K562 (cell line): ENCODE measurements at regions not wholly inside any gene's neighbourhood (a gene's known extent, or its start where the extent isn't known, plus 50 kb on each side); places are given as distances from the start of the nearest gene placed in this dataset.

Source experiments
- ATAC-seq: fragments of 200-7000 bp; cut with Tn5 transposase; 3 replicates; pipeline ENCODE4 v1.9.1; 2020; ENCODE audit warnings: moderate library complexity
- BruUV-seq: library from RNA; stranded (reverse); fragments of 400-500 nt; replicated peaks from 2 replicates; lab custom pipeline; 2021; lab: Mats Ljungman, UMichigan
- CTCF ChIA-PET: fragments of 300-600 bp; formaldehyde crosslinking; extraction: SDS; loops from one replicate; lab custom pipeline; 2021; ENCODE audit warnings: low intra/inter-chr PET ratio; lab: Yijun Ruan, JAX
- POLR2A ChIA-PET: fragments of 300-600, 350-650 bp; sonication (Branson Sonifier 250); formaldehyde crosslinking; extraction: SDS; loops from one replicate; lab custom pipeline; 2021; ENCODE audit warnings: antibody characterized with exemption, inconsistent platforms; lab: Yijun Ruan, JAX
- DNase-seq, 4 experiments: peaks; one replicate each; pipeline versions ENCODE4 v3.0.0 to v3.0.0-alpha.2; 2011 to 2018; ENCODE audit warnings: low spot score in 3 of 4, mixed read lengths in 3 of 4; ENCODE audit errors: extremely low read depth in 1 of 4
- FAIRE-seq: peaks from 2 replicates; lab custom pipeline; 2011; peaks lifted over from hg19 to GRCh38; lab: Jason Lieb, UNC
- H2AFZ ChIP-seq: 2 replicates; pipeline ENCODE4 v1.6.0; 2011; ENCODE audit warnings: low read depth, low read length, control low read depth, inconsistent platforms
- H3K27ac ChIP-seq: fragments of 200-600 bp; 3 replicates; pipeline ENCODE4 v1.8.0; 2011; ENCODE audit warnings: low read depth, mild to moderate bottlenecking, control low read depth, inconsistent platforms, low read length, moderate library complexity, mixed read lengths; ENCODE audit errors: extremely low read depth
- H3K27me3 ChIP-seq, 2 experiments: fragments of 300-600 bp in 1 of 2; 2 replicates in 1 of 2; 3 replicates in 1 of 2; pipeline versions ENCODE4 v1.6.0 to v1.8.0; 2011; ENCODE audit warnings: inconsistent platforms in 2 of 2, low read length in 2 of 2, mild to moderate bottlenecking in 1 of 2, mixed read lengths in 1 of 2, moderate library complexity in 1 of 2; ENCODE audit not compliant: control insufficient read depth in 2 of 2, insufficient read depth in 2 of 2
- H3K36me3 ChIP-seq: fragments of 300-600 bp; 3 replicates; pipeline ENCODE4 v1.8.0; 2011; ENCODE audit warnings: mild to moderate bottlenecking, low read length, inconsistent platforms; ENCODE audit not compliant: control insufficient read depth, insufficient read depth
- H3K4me1 ChIP-seq, 2 experiments: fragments of 200-600 bp in 1 of 2; replicated peaks in 1 of 2; 2 replicates in 1 of 2; 3 replicates in 1 of 2; pipeline versions ENCODE4 v1.5.1 to v1.8.0; 2011; ENCODE audit warnings: inconsistent platforms in 2 of 2, low read length in 2 of 2, mild to moderate bottlenecking in 1 of 2, mixed read lengths in 1 of 2, moderate library complexity in 1 of 2; ENCODE audit not compliant: control insufficient read depth in 2 of 2, insufficient read depth in 2 of 2
- H3K4me2 ChIP-seq: 2 replicates; pipeline ENCODE4 v1.6.1; 2011; ENCODE audit warnings: low read length, control low read depth, inconsistent platforms, mixed read lengths; ENCODE audit not compliant: insufficient read depth
- H3K4me3 ChIP-seq: fragments of 200-600 bp; sonication (generic), shearing (Covaris generic); 2 replicates; pipeline ENCODE4 v1.5.1; 2016; ENCODE audit warnings: control low read depth, inconsistent platforms
- H3K79me2 ChIP-seq: fragments of 200-600 bp; 3 replicates; pipeline ENCODE4 v1.8.0; 2011; ENCODE audit warnings: low read length, inconsistent platforms; ENCODE audit not compliant: control insufficient read depth, insufficient read depth
- H3K9ac ChIP-seq, 2 experiments: 2 replicates each; pipeline versions ENCODE4 v1.6.0 to v1.6.1; 2011; ENCODE audit warnings: low read depth in 2 of 2, low read length in 2 of 2, control low read depth in 1 of 2, inconsistent platforms in 1 of 2, mild to moderate bottlenecking in 1 of 2, mixed read lengths in 1 of 2; ENCODE audit not compliant: insufficient read depth in 1 of 2
- H3K9me1 ChIP-seq: one replicate; pipeline ENCODE4 v1.6.0; 2011; ENCODE audit warnings: inconsistent platforms, mild to moderate bottlenecking, low read length, moderate library complexity; ENCODE audit not compliant: control insufficient read depth, insufficient read depth
- H3K9me3 ChIP-seq: replicated peaks from 2 replicates; pipeline ENCODE4 v1.5.1; 2011; ENCODE audit warnings: low read depth, low read length, inconsistent platforms; ENCODE audit not compliant: control insufficient read depth, insufficient read depth
- H4K20me1 ChIP-seq: replicated peaks from 2 replicates; pipeline ENCODE4 v1.6.1; 2011; ENCODE audit warnings: low read length, inconsistent platforms, mixed read lengths; ENCODE audit not compliant: control insufficient read depth, insufficient read depth
- ARNT ChIP-seq, 2 experiments: fragments of 450-650 bp; IDR thresholded peaks; 2 replicates each; pipeline ENCODE4 v1.6.1; 2016; ENCODE audit warnings: mild to moderate bottlenecking in 1 of 2
- CREM ChIP-seq: IDR thresholded peaks from 2 replicates; pipeline ENCODE4 v1.6.1; 2014; ENCODE audit warnings: antibody characterized with exemption, low read depth
- E2F6 ChIP-seq, 2 experiments: IDR thresholded peaks; 2 replicates each; pipeline ENCODE4 v1.6.1; 2011; ENCODE audit warnings: borderline replicate concordance in 1 of 2, control low read depth in 1 of 2, low read depth in 1 of 2, low read length in 1 of 2, mild to moderate bottlenecking in 1 of 2, mixed read lengths in 1 of 2, moderate library complexity in 1 of 2; ENCODE audit not compliant: insufficient read depth in 1 of 2, insufficient read length in 1 of 2, poor library complexity in 1 of 2, severe bottlenecking in 1 of 2; ENCODE audit errors: extremely low read depth in 1 of 2
- HDAC2 ChIP-seq: fragments of 450-650 bp; IDR thresholded peaks from 2 replicates; pipeline ENCODE4 v1.6.1; 2016; ENCODE audit warnings: mild to moderate bottlenecking
- LARP7 ChIP-seq: fragments of 450-650 bp; IDR thresholded peaks from 2 replicates; pipeline ENCODE4 v1.6.1; 2016
- MECOM ChIP-seq: fragments of 250-450 bp; sonication (Bioruptor Pico); IDR thresholded peaks from 2 replicates; pipeline ENCODE4 v1.8.0; 2022; ENCODE audit warnings: inconsistent platforms
- NBN ChIP-seq: fragments of 450-650 bp; IDR thresholded peaks from 2 replicates; pipeline ENCODE4 v1.6.1; 2016; ENCODE audit warnings: low read depth, mild to moderate bottlenecking
- NCOA2 ChIP-seq, 2 experiments: fragments of 450-650 bp; IDR thresholded peaks; 2 replicates each; pipeline ENCODE4 v1.6.1; 2018; ENCODE audit warnings: mild to moderate bottlenecking in 2 of 2, moderate library complexity in 1 of 2; ENCODE audit not compliant: partially characterized antibody in 2 of 2
- NFE2 ChIP-seq: IDR thresholded peaks from 2 replicates; pipeline ENCODE4 v1.6.1; 2014; ENCODE audit warnings: antibody characterized with exemption, low read depth
- NRF1 ChIP-seq, 2 experiments: fragments of 450-650 bp; IDR thresholded peaks in 1 of 2; conservative IDR thresholded peaks in 1 of 2; 2 replicates each; pipeline ENCODE4 v1.6.1; 2014; ENCODE audit warnings: mild to moderate bottlenecking in 2 of 2
- PKNOX1 ChIP-seq: fragments of 450-650 bp; IDR thresholded peaks from 2 replicates; pipeline ENCODE4 v1.6.1; 2016
- RCOR1 ChIP-seq, 2 experiments: IDR thresholded peaks; 2 replicates each; pipeline ENCODE4 v1.6.1; 2012; ENCODE audit warnings: low read depth in 2 of 2, low read length in 2 of 2, borderline replicate concordance in 1 of 2, improper control_type of control experiment in 1 of 2
- TEAD1 ChIP-seq, 2 experiments: fragments of 450-650 bp in 1 of 2; sonication (generic) in 1 of 2; formaldehyde crosslinking; IDR thresholded peaks; 2 replicates each; pipeline versions ENCODE4 v1.4.0 to v1.8.0; 2020 to 2022; ENCODE audit warnings: mild to moderate bottlenecking in 2 of 2, missing genetic modification reagents in 1 of 2
- TSC22D4 ChIP-seq: fragments of 450-650 bp; IDR thresholded peaks from 2 replicates; pipeline ENCODE4 v1.6.1; 2016; ENCODE audit warnings: missing genetic modification characterization, missing biosample characterization, control low read depth
- ZNF589 ChIP-seq: fragments of 200-800 bp; sonication (Bioruptor generic); IDR thresholded peaks from 2 replicates; pipeline ENCODE4 v1.6.1; 2016; ENCODE audit warnings: low read depth, missing genetic modification characterization, missing compliant biosample characterization
- WGBS: fragments of 100-300 bp; shearing (Covaris generic); methylation state at CpG from one replicate; pipeline ENCODE4 v1.1.6; 2016; ENCODE audit warnings: low coverage, mixed read lengths; ENCODE audit not compliant: insufficient coverage; ENCODE audit errors: missing lambda C conversion rate; 5-methylcytosine and 5-hydroxymethylcytosine counted together
- in situ Hi-C: fragments of 300-500 bp; cut with MboI; formaldehyde crosslinking; loops from 4 replicates; pipeline ENCODE4 v1.15.0; 2018; ENCODE audit warnings: inconsistent platforms, mixed read lengths
- intact Hi-C: fragments of 100-400 bp; cut with micrococcal nuclease; formaldehyde crosslinking; loops from 2 replicates; pipeline ENCODE4 v1.14.2; 2022
- TF ChIP-seq, protein P1 (sequence below): fragments of 450-650 bp; IDR thresholded peaks from 2 replicates; pipeline ENCODE4 v1.6.1; 2016; ENCODE audit warnings: mild to moderate bottlenecking

DNA sequence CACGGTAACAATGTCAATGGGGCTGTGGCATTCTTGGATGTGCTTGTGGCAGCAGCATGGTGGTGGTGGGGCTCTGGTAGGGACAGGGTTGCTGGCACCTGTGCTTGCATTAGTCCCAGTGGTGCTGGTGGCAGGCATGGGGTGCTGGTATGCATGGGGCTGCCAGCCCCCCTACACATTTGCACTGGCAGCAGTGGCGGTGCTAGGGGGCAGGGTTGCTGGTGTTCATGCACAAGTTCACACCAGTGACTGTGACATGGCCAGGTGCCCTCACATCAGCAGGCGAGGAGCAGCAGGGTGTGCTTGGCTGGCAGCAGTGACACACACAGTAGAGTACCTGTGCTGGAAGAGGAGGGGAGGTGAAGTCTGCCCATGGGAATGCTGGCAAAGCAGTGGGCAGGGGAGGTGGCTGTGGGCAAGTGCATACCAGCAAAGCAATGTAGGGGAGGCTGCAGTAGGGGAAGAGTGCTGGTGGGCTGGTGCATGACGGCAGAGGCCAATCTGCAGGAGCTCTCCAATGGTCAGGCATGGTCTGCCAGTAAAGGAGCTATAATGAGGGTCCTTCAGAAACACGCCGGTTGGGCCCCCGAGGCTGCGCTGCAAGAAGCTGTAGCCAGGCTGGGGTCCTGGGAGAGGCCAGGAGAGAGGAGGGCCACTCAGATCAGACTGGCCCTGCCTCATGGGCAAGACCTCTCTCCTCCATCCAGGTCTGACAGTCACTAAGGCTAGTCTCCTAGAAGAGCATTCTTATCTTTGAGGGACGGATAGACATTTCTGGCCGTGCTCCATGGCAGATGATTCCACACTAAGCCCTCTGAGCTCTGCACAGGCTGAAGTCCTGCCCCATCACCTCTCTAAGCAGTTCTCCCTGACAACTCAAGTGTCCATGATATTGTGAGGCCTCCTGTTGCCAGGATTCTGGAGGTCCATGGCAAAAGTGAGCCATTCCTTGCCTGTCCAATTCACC lies 406.4 kb downstream of the SEMA3D start:
- no TSS peak for BruUV-seq
- in situ Hi-C loops: no loop called here
- H3K4me3 ChIP-seq: no peak overlapping the region
- no peaks in the 10 kb centered on the region for H3K27me3 ChIP-seq
- peak overlapping the region in 1 of 2 experiments; percentile 59; a peak in 2 of 4 replicates for H3K9ac ChIP-seq
- no peaks in the 10 kb centered on the region for H4K20me1 ChIP-seq
- DNase-seq (peak in 2 of 4 experiments; percentile 70 to 85), ATAC-seq (peak; percentile 99), FAIRE-seq (peak; percentile 92)
- peak overlapping the region; percentile 34; the same call in 1 of the 2 replicates for H3K4me2 ChIP-seq
- no peak overlapping the region for H2AFZ ChIP-seq
- no peaks in the 10 kb centered on the region for H3K9me3 ChIP-seq
- peaks cover 6% of the 10 kb centered on the region; the same call in 1 of the 3 replicates for H3K79me2 ChIP-seq
- peak overlapping the region; percentile 10; the same call in 1 of the 3 replicates for H3K27ac ChIP-seq
- H3K4me1 ChIP-seq: peaks cover 13 to 17% of the 10 kb centered on the region in 2 experiments; a peak in 4 of 5 replicates
- ChIA-PET POLR2A (interaction anchor here (1.1 kb wide), 1 partner anchor 33 kb away, joined by 5 read pairs; no protein-coding TSS in a partner anchor), CTCF (interaction anchor here (0.7 kb wide), 1 partner anchor 1334 kb away, joined by 3 read pairs; no protein-coding TSS in a partner anchor)
- WGBS: 38% methylated on average over 10 of the region's 10 CpGs
- no peaks in the 10 kb centered on the region for H3K9me1 ChIP-seq
- intact Hi-C loops: loop anchor here (5.0 kb wide), 2 partner anchors 63 to 102 kb away; no protein-coding TSS in a partner anchor
- H3K36me3 ChIP-seq: peaks cover 2% of the 10 kb centered on the region; the same call in 2 of the 3 replicates
- 0 out of 4 replicates have a peak, but pooled peaks of 1 of the 2 experiments have one; percentile 18 for TF ChIP-seq NRF1 (conservative IDR thresholded peaks at IDR 0.05 in 1 of 2, IDR thresholded peaks at IDR 0.05 in 1 of 2)
- TF ChIP-seq LARP7: no peak
- TF ChIP-seq, protein P1, sequence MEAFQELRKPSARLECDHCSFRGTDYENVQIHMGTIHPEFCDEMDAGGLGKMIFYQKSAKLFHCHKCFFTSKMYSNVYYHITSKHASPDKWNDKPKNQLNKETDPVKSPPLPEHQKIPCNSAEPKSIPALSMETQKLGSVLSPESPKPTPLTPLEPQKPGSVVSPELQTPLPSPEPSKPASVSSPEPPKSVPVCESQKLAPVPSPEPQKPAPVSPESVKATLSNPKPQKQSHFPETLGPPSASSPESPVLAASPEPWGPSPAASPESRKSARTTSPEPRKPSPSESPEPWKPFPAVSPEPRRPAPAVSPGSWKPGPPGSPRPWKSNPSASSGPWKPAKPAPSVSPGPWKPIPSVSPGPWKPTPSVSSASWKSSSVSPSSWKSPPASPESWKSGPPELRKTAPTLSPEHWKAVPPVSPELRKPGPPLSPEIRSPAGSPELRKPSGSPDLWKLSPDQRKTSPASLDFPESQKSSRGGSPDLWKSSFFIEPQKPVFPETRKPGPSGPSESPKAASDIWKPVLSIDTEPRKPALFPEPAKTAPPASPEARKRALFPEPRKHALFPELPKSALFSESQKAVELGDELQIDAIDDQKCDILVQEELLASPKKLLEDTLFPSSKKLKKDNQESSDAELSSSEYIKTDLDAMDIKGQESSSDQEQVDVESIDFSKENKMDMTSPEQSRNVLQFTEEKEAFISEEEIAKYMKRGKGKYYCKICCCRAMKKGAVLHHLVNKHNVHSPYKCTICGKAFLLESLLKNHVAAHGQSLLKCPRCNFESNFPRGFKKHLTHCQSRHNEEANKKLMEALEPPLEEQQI: 0 out of 2 replicates have a peak, but pooled peaks have one; percentile 29
- no peak for TF ChIP-seq TSC22D4 (tag)
- no peak for TF ChIP-seq E2F6 (IDR thresholded peaks at IDR 0.05; ENCODE audit: borderline replicate concordance in 1 of 2, extremely low read depth in 1 of 2, insufficient read depth in 1 of 2, insufficient read length in 1 of 2, low read depth in 1 of 2, low read length in 1 of 2, poor library complexity in 1 of 2, severe bottlenecking in 1 of 2)
- TF ChIP-seq TEAD1 (CRISPR knock-in tag; IDR thresholded peaks at IDR 0.05): no peak
- no peak for TF ChIP-seq CREM
- TF ChIP-seq PKNOX1: peak; percentile 74
- TF ChIP-seq HDAC2: 0 out of 2 replicates have a peak, but pooled peaks have one; percentile 48
- TF ChIP-seq MECOM (CRISPR knock-in tag): 0 out of 2 replicates have a peak, but pooled peaks have one; percentile 23
- peak in 1 of 2 experiments; percentile 82; a peak in 3 of 4 replicates for TF ChIP-seq RCOR1 (IDR thresholded peaks at IDR 0.05; ENCODE audit: borderline replicate concordance in 1 of 2, low read depth in 2 of 2, low read length in 2 of 2)
- no peak for TF ChIP-seq ZNF589 (CRISPR knock-in tag)
- peak; percentile 75 for TF ChIP-seq NFE2
- no peak for TF ChIP-seq NCOA2 (IDR thresholded peaks at IDR 0.05; ENCODE audit: partially characterized antibody in 2 of 2)
- TF ChIP-seq ARNT (IDR thresholded peaks at IDR 0.05): no peak
- TF ChIP-seq NBN: no peak
